Type B pancreatic cell (in vitro differentiated cells): ENCODE measurements at regions not wholly inside any gene's neighbourhood (a gene's known extent, or its start where the extent isn't known, plus 50 kb on each side); places are given as distances from the start of the nearest gene placed in this dataset.

Source experiments
- DNase-seq: peaks from one replicate; pipeline ENCODE4 v3.0.0; 2021; ENCODE audit warnings: mixed read lengths; ENCODE audit not compliant: unreplicated experiment; ENCODE audit errors: extremely low spot score
- H3K27ac Mint-ChIP-seq: 2 replicates; pipeline ENCODE4 v1.8.0; 2021; ENCODE audit warnings: mild to moderate bottlenecking, mixed read lengths
- H3K27me3 Mint-ChIP-seq: 2 replicates; pipeline ENCODE4 v1.8.0; 2021; ENCODE audit warnings: mixed read lengths
- H3K36me3 Mint-ChIP-seq: 2 replicates; pipeline ENCODE4 v1.8.0; 2021; ENCODE audit warnings: mixed read lengths
- H3K4me1 Mint-ChIP-seq: one replicate; pipeline ENCODE4 v1.8.0; 2021; ENCODE audit warnings: mixed read lengths; ENCODE audit not compliant: unreplicated experiment
- H3K4me3 Mint-ChIP-seq: 2 replicates; pipeline ENCODE4 v1.8.0; 2021; ENCODE audit warnings: mild to moderate bottlenecking, mixed read lengths
- H3K9me3 Mint-ChIP-seq: 2 replicates; pipeline ENCODE4 v1.8.0; 2021; ENCODE audit warnings: mixed read lengths
- TF ChIP-seq, protein P1 (sequence below): fragments of 200-600 bp; sonication (generic); conservative IDR thresholded peaks from 2 replicates; pipeline ENCODE4 v1.5.0; 2021; ENCODE audit warnings: antibody characterized with exemption, mild to moderate bottlenecking

DNA sequence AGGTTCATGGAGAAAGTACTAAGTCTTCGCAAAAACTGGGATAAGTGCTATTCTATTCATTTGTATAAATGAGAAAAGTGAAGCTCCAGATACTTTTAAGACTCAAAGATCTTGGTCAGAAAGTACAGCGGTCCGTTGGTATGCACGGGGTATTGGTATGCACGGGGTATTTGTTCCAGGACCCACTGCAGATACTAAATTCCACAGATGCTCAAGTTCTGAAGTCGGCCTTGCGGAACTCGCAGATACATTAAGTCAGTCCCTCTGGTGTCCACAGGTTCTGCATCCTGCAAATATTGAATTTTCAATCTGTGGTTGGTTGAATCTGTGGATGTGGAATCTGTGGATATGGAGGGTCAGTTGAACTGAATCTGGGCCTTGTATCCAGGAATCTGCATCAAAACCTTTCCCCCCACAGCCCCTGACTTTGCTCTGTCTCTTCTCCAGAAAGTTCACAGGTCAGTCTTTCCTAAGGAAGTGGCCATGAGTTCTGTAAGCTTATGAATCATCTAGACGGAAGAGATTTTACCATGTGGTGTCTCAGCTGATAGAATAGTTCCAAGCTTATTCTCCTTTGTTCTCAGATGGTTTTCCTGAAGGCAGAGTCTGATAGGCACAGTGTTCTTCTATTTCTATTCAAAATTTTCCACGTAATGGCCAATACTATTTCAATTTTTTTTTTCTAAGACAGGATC, 274.7 kb downstream of the NEDD1 start:
- peaks cover 3% of the 10 kb centered on the region for H3K36me3 Mint-ChIP-seq
- no peak overlapping the region for H3K27ac Mint-ChIP-seq

DNA sequence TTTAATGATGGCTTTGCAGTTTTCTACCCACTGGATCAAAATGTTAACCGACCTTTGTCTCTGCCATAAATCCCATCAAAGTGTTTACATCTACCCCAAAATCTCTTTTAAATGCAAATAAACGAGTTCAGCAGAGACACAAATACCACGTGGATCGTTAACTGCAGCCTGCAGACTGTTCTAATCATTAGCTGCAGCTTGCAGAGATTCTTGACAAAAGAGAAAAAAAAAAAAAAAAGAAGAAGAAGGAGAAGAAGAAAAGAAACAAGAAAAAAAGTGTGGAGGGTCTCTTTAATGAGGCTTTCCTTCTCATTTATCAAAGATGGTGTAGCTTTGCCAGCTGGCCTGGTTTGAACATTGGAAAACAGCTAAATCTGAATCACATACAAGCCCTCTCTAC, 275.7 kb downstream of the NEDD1 start:
- peaks cover 5% of the 10 kb centered on the region for H3K4me1 Mint-ChIP-seq
- peaks cover 17% of the 10 kb centered on the region for H3K9me3 Mint-ChIP-seq
- H3K36me3 Mint-ChIP-seq: peaks cover 8% of the 10 kb centered on the region
- TF ChIP-seq, protein P1, sequence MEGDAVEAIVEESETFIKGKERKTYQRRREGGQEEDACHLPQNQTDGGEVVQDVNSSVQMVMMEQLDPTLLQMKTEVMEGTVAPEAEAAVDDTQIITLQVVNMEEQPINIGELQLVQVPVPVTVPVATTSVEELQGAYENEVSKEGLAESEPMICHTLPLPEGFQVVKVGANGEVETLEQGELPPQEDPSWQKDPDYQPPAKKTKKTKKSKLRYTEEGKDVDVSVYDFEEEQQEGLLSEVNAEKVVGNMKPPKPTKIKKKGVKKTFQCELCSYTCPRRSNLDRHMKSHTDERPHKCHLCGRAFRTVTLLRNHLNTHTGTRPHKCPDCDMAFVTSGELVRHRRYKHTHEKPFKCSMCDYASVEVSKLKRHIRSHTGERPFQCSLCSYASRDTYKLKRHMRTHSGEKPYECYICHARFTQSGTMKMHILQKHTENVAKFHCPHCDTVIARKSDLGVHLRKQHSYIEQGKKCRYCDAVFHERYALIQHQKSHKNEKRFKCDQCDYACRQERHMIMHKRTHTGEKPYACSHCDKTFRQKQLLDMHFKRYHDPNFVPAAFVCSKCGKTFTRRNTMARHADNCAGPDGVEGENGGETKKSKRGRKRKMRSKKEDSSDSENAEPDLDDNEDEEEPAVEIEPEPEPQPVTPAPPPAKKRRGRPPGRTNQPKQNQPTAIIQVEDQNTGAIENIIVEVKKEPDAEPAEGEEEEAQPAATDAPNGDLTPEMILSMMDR: no peak
- peaks cover 4% of the 10 kb centered on the region for H3K27me3 Mint-ChIP-seq
- no peak overlapping the region for H3K4me3 Mint-ChIP-seq
- no peak for DNase-seq
- no peak overlapping the region for H3K27ac Mint-ChIP-seq

More for the DNA sequence above, 274.7 kb downstream of the NEDD1 start:
- H3K4me1 Mint-ChIP-seq: peaks cover 5% of the 10 kb centered on the region
- DNase-seq: no peak
- H3K27me3 Mint-ChIP-seq: peaks cover 4% of the 10 kb centered on the region
- TF ChIP-seq, protein P1: no peak
- H3K4me3 Mint-ChIP-seq: no peak overlapping the region
- peaks cover 11% of the 10 kb centered on the region for H3K9me3 Mint-ChIP-seq

DNA sequence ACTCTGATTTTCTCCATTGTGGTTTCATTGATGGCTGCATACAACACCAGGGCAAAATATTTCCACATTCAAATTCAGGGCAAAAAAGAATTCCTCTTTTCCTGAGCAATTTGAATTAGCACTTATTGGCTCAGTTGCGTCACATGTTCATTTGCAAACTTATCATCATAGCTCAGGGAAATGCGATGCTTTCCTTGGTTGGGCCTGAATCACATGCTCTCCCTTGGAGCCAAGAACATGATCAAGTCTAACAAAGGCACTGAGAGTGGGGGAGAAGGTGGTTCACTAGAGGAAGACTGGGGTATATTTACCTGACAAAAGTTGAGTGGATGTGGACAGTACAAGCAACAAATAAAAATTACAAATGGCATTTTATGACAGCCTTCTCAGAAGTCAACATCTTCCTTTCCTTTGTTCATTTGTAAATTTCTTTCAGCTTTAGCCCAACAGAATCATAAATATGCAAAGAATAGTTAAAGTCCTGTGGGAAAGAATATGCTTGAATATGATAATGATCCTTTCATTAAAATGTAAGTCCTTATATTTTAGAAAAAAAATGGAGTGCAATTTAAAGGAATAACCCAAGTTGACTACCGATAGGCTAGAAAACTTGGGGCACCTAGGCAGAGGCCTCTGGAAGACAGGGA, 277.2 kb downstream of the NEDD1 start:
- TF ChIP-seq, protein P1: no peak
- DNase-seq: no peak
- H3K4me3 Mint-ChIP-seq: no peak overlapping the region
- peaks cover 8% of the 10 kb centered on the region for H3K36me3 Mint-ChIP-seq
- H3K4me1 Mint-ChIP-seq: peaks cover 5% of the 10 kb centered on the region
- H3K9me3 Mint-ChIP-seq: peaks cover 17% of the 10 kb centered on the region
- peaks cover 4% of the 10 kb centered on the region for H3K27me3 Mint-ChIP-seq
- no peak overlapping the region for H3K27ac Mint-ChIP-seq

DNA sequence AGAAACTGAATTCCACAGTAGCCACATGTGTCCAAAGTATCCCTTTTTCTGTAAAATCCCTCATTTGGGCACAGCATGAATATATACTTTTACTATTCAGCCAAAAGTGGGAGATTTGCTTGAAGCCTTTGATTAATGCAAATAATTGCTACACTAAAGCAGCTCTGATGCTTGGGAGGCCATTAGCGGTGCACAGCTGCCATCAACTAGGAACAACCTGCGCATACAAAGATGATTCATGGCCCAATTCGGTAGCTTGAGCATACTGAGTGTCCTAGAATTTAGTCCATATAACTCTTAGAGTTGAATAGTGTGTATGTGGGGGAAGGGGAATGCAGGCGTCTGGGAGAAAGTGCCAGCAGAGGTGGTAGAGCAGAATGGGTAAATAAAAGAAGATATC, 277.0 kb upstream of the RMST start:
- H3K27ac Mint-ChIP-seq: no peak overlapping the region
- DNase-seq: no peak
- H3K36me3 Mint-ChIP-seq: peaks cover 8% of the 10 kb centered on the region
- no peak overlapping the region for H3K4me3 Mint-ChIP-seq
- peaks cover 17% of the 10 kb centered on the region for H3K9me3 Mint-ChIP-seq
- TF ChIP-seq, protein P1: no peak
- H3K27me3 Mint-ChIP-seq: peaks cover 4% of the 10 kb centered on the region
- peaks cover 5% of the 10 kb centered on the region for H3K4me1 Mint-ChIP-seq

DNA sequence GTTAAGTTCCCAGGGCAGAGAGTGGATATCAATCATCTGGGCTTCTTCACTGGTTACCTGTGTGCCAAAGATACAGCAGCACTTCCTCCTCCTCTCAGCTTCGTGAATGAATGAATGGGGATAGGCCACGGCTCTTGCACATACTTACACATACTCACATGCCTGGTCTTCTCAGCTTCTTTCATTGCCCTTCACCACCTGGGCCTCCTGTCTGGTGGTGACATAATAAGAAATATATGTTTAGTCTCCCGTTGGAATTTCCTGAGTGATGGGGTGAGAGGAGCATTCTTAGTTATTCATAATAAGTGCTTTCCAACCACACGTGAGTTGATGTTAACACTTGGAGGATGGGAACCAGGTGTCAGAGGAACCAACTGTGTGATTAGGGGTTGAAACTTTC, 268.1 kb upstream of the RMST start:
- TF ChIP-seq, protein P1: no peak
- H3K36me3 Mint-ChIP-seq: peaks cover 4% of the 10 kb centered on the region
- H3K27ac Mint-ChIP-seq: no peak overlapping the region
- no peak overlapping the region for H3K4me3 Mint-ChIP-seq
- peaks cover 19% of the 10 kb centered on the region for H3K9me3 Mint-ChIP-seq
- H3K27me3 Mint-ChIP-seq: no peaks in the 10 kb centered on the region
- no peak for DNase-seq
- peaks cover under 1% of the 10 kb centered on the region for H3K4me1 Mint-ChIP-seq
